ENCODE measurements at regions not wholly inside any gene's neighbourhood (a gene's known extent, or its start where the extent isn't known, plus 50 kb on each side); places are given as distances from the start of the nearest gene placed in this dataset.

- TF ChIP-seq CTCF (IDR thresholded peaks at IDR 0.05; ENCODE audit: extremely low read depth in 1 of 2, insufficient read depth in 1 of 2, low read depth in 1 of 2, low read length in 2 of 2) (no peak), POLR2A (IDR thresholded peaks at IDR 0.05; ENCODE audit: low read depth, low read length) (no peak), EZH2 (IDR thresholded peaks at IDR 0.05; ENCODE audit: borderline replicate concordance, low read depth, low read length, severe bottlenecking) (no peak), MAX (IDR thresholded peaks at IDR 0.05; ENCODE audit: insufficient read depth, insufficient read length) (no peak), JUN (IDR thresholded peaks at IDR 0.05; ENCODE audit: borderline replicate concordance, insufficient read depth, insufficient read length, low read depth) (no peak), POLR2AphosphoS5 (IDR thresholded peaks at IDR 0.05; ENCODE audit: insufficient read depth, low read depth, low read length) (no peak), FOS (IDR thresholded peaks at IDR 0.05; ENCODE audit: borderline replicate concordance, insufficient read depth, low read length) (no peak), MYC (IDR thresholded peaks at IDR 0.05; ENCODE audit: low read depth, low read length) (no peak)
Observed at GRCh38 chr6:109292983-109293586, 89.2 kb downstream of the CD164 start.
